SK-N-SH treated with all-trans-retinoic acid at 6 μM for 48 hours (cell line): ENCODE measurements at regions not wholly inside any gene's neighbourhood (a gene's known extent, or its start where the extent isn't known, plus 50 kb on each side); places are given as distances from the start of the nearest gene placed in this dataset.

ENCODE experiments used
- ARNTL ChIP-seq: fragments of 450-650 bp; formaldehyde crosslinking; IDR thresholded peaks from 2 replicates; pipeline ENCODE4 v1.5.0; 2020; ENCODE audit warnings: low read depth, mild to moderate bottlenecking, moderate library complexity, borderline replicate concordance
- BACH2 ChIP-seq: fragments of 250-450 bp; sonication (Bioruptor Pico); IDR thresholded peaks from 2 replicates; pipeline ENCODE4 v1.9.0; 2021; ENCODE audit warnings: mild to moderate bottlenecking, borderline replicate concordance
- CREB5 ChIP-seq: fragments of 250-450 bp; sonication (Bioruptor Pico); IDR thresholded peaks from 2 replicates; pipeline ENCODE4 v1.5.1; 2020; ENCODE audit warnings: low read depth, mild to moderate bottlenecking, moderate library complexity
- CSDC2 ChIP-seq: fragments of 250-450 bp; sonication (Bioruptor Pico); IDR thresholded peaks from 2 replicates; pipeline ENCODE4 v1.5.0; 2020; ENCODE audit warnings: mild to moderate bottlenecking, moderate library complexity
- PATZ1 ChIP-seq: fragments of 250-450 bp; sonication (Bioruptor Pico); IDR thresholded peaks from 2 replicates; pipeline ENCODE4 v1.8.0; 2020; ENCODE audit warnings: mild to moderate bottlenecking, moderate library complexity, borderline replicate concordance
- RARB ChIP-seq: fragments of 250-450 bp; sonication (Bioruptor Pico); IDR thresholded peaks from 2 replicates; pipeline ENCODE4 v1.8.0; 2021; ENCODE audit warnings: mild to moderate bottlenecking, moderate library complexity
- SNAI2 ChIP-seq: fragments of 250-450 bp; sonication (Bioruptor Pico); IDR thresholded peaks from 2 replicates; pipeline ENCODE4 v1.5.0; 2020; ENCODE audit warnings: mild to moderate bottlenecking, moderate library complexity
- TOX ChIP-seq: fragments of 250-450 bp; sonication (Bioruptor Pico); IDR thresholded peaks from 2 replicates; pipeline ENCODE4 v1.8.0; 2021; ENCODE audit warnings: mild to moderate bottlenecking, moderate library complexity, borderline replicate concordance
- ZC3H10 ChIP-seq: fragments of 250-450 bp; sonication (Bioruptor Pico); IDR thresholded peaks from 2 replicates; pipeline ENCODE4 v1.5.1; 2021; ENCODE audit warnings: mild to moderate bottlenecking, moderate library complexity
- ZNF70 ChIP-seq: fragments of 450-650 bp; formaldehyde crosslinking; IDR thresholded peaks from 2 replicates; pipeline ENCODE4 v1.5.0; 2020; ENCODE audit warnings: mild to moderate bottlenecking, moderate library complexity
- ZNF8 ChIP-seq: fragments of 450-650 bp; formaldehyde crosslinking; IDR thresholded peaks from 2 replicates; pipeline ENCODE4 v1.5.0; 2020; ENCODE audit warnings: mild to moderate bottlenecking, moderate library complexity

GRCh38 chr19:34023381-34023780, 148.9 kb upstream of the LSM14A start:
- no peak for TF ChIP-seq ZC3H10 (CRISPR knock-in tag)
- TF ChIP-seq CSDC2 (CRISPR knock-in tag) = no peak
- TF ChIP-seq ARNTL (CRISPR knock-in tag) = no peak
- no peak for TF ChIP-seq TOX (CRISPR knock-in tag)
- no peak for TF ChIP-seq BACH2 (CRISPR knock-in tag)
- no peak for TF ChIP-seq RARB (CRISPR knock-in tag)
- TF ChIP-seq ZNF8 (CRISPR knock-in tag) = no peak
- no peak for TF ChIP-seq PATZ1 (CRISPR knock-in tag)
- no peak for TF ChIP-seq CREB5 (CRISPR knock-in tag)
- TF ChIP-seq SNAI2 (CRISPR knock-in tag) = no peak
- no peak for TF ChIP-seq ZNF70 (CRISPR knock-in tag)
